Gastroesophageal sphincter (tissue), 3 donors: ENCODE measurements at regions not wholly inside any gene's neighbourhood (a gene's known extent, or its start where the extent isn't known, plus 50 kb on each side); places are given as distances from the start of the nearest gene placed in this dataset.

Experiments used
- POLR2A ChIP-seq, 2 donors: fragments of 450-650 bp; IDR thresholded peaks; one replicate each; pipeline ENCODE4 v1.6.1; 2017; ENCODE audit warnings: antibody characterized with exemption in 2 of 2, mild to moderate bottlenecking in 2 of 2, moderate library complexity in 1 of 2
- POLR2AphosphoS5 ChIP-seq: sonication (generic); formaldehyde crosslinking; IDR thresholded peaks from one replicate; pipeline ENCODE4 v1.6.1; 2017; ENCODE audit warnings: antibody characterized with exemption
- TF ChIP-seq, protein P1 (sequence below), 4 experiments: fragments of 200-600 bp in 2 of 4; fragments of 450-650 bp in 2 of 4; sonication (generic) in 1 of 4; IDR thresholded peaks; one replicate each; pipeline ENCODE4 v1.5.1; 2017 to 2019; ENCODE audit warnings: antibody characterized with exemption in 4 of 4, mild to moderate bottlenecking in 2 of 4, moderate library complexity in 2 of 4

DNA sequence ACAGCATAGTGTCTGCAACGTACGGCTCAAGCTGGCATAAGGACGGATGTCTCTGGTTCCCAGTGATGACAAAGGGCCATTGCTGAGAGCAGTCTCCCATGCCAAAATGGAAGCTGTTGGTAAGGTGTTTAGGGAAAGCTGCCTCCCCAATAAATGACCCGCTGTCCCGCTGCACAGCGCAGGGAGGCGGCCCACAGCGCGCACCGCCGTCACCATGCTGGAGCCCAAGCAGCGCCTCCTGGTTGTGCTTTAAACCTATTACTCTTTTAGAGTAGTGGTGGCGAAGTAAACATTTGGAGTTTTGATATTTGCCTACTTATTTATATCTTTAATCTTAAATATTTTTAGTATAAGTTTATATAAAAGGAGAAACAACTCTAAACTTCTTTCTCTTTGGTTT is 70.4 kb upstream of the C5orf63 start:
- TF ChIP-seq, protein P1, sequence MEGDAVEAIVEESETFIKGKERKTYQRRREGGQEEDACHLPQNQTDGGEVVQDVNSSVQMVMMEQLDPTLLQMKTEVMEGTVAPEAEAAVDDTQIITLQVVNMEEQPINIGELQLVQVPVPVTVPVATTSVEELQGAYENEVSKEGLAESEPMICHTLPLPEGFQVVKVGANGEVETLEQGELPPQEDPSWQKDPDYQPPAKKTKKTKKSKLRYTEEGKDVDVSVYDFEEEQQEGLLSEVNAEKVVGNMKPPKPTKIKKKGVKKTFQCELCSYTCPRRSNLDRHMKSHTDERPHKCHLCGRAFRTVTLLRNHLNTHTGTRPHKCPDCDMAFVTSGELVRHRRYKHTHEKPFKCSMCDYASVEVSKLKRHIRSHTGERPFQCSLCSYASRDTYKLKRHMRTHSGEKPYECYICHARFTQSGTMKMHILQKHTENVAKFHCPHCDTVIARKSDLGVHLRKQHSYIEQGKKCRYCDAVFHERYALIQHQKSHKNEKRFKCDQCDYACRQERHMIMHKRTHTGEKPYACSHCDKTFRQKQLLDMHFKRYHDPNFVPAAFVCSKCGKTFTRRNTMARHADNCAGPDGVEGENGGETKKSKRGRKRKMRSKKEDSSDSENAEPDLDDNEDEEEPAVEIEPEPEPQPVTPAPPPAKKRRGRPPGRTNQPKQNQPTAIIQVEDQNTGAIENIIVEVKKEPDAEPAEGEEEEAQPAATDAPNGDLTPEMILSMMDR (IDR thresholded peaks at IDR 0.05): no peak
- TF ChIP-seq POLR2A (IDR thresholded peaks at IDR 0.05) (no peak), POLR2AphosphoS5 (no peak)
